ENCODE measurements at regions not wholly inside any gene's neighbourhood (a gene's known extent, or its start where the extent isn't known, plus 50 kb on each side); places are given as distances from the start of the nearest gene placed in this dataset.
"Not testable (repeated sequence)": the region's sequence is repeated elsewhere in the genome, so short reads cannot be mapped to it uniquely, and the experiment has no call there.

DNA sequence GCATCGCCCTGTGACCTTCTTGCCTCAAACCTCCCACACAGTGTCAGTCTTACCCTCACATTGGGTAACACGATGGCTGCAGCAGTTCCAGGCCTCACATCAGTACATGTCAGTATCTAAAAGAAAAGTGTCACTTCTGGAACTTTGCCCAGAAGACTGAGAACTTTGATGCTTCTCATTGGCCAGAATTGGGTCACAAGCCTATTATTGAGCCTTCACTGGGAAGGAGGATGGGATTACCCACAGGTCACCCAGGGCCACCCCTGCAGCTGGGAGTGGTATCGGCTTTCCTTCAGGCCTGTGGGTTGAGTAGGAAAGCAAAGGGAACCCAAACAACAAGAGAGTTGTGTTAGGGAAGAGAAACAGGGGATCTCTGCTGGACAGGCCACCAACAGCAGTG lies 111.5 kb downstream of the NPY start:
- DNase-seq (ENCODE audit: low read depth in 2 of 2): no peak

DNA sequence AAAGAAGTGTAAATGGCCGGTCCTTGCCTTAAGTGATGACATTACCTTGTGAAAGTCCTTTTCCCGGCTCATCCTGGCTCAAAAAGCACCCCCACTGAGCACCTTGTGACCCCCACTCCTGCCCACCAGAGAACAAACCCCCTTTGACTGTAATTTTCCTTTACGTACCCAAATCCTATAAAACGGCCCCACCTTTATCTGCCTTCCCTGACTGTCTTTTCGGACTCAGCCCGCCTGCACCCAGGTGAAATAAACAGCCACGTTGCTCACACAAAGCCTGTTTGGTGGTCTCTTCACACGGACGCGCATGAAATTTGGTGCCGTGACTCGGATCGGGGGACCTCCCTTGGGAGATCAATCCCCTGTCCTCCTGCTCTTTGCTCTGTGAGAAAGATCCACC lies 112.4 kb downstream of the NPY start:
- not testable (repeated sequence) for DNase-seq (ENCODE audit: low read depth in 2 of 2)

DNA sequence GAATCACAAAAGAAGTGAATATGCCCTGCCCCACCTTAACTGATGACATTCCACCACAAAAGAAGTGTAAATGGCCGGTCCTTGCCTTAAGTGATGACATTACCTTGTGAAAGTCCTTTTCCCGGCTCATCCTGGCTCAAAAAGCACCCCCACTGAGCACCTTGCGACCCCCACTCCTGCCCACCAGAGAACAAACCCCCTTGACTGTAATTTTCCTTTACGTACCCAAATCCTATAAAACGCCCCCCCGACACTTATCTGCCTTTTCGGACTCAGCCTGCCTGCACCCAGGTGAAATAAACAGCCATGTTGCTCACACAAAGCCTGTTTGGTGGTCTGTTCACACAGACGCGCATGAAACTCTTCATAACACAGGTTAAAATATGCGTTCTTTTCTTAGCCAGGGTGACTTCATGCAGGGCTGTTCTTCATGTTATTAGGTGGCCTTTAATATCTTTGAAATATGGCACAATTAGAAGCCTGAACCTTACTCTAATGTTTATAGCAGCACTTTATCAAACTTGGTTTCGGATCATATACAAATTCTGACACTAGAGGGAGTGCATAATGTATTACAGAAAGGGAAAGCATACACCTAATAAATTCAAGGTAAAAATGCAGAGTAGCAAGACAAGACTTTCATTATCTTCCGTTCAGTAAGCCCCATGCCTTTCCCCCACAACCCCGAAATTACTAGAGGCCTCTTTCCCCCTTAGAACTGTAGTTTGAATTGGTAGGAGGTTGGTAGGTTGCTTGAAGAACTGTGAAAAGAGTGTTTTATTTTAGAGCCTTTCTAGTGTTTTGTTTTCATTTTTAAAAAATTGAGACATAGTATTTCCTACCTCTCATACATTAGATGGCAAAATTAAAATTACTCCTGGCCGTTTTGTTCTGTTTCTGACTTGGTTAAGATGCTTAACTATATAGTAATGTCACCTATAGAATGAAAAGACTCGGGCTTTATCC lies 117.9 kb downstream of the NPY start:
- DNase-seq (ENCODE audit: low read depth in 2 of 2): peak; percentile 18 to 31

DNA sequence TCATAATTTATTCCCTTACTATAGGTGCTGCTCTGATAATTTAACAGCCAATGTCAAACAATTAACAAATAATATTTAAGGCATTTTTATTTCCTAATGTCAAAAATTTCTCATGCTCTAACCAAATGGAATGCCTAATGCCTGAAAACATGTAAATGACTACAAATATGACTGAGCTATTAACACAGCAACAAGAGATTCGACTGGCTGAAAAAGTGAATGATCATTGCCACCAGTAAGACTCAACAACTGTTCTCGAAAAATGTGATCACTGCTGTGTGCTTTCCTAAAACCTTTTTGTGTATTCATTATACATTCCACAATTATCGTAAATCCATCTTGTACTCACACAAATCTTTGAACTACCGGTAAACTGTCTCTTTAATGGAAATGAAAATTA lies 118.7 kb downstream of the NPY start:
- no peak for DNase-seq (ENCODE audit: low read depth in 2 of 2)

DNA sequence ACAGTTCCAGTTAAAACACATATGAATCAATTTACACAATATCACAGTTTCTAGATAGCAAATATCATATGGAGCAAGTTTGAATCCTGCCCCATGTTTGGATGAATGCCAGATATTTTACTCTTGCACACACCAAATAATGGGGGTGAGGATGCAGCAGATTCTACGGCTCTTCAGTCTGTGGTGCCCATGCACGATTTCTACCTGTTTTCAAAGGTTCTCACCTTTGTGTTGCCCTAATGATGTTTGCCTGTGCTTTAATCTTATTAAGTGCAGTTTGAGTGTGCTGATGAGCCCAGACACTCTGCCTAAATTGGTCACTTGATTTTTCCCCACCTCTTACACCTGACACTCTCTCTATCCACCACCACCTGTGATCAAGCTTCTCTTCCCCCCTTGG lies 119.6 kb downstream of the NPY start:
- DNase-seq (ENCODE audit: low read depth in 2 of 2): no peak

DNA sequence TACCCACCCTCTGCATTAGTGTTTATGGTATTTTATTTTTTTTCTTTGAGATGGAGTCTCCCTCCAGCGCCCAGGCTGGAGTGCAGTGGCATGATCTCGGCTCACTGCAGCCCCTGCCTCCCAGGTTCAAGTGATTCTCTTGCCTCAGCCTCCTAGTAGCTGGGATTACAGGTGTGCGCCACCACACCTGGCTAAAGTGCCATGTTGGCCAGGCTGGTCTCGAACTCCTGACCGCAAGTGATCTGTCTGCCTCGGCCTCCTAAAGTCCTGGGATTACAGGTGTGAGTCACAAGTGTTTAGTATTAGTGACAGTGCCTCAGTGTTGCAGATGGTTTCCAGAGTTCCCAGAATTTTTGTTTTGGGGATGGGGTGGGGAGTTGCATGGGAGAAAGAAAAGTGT lies 120.3 kb downstream of the NPY start:
- DNase-seq (ENCODE audit: low read depth in 2 of 2): no peak

DNA sequence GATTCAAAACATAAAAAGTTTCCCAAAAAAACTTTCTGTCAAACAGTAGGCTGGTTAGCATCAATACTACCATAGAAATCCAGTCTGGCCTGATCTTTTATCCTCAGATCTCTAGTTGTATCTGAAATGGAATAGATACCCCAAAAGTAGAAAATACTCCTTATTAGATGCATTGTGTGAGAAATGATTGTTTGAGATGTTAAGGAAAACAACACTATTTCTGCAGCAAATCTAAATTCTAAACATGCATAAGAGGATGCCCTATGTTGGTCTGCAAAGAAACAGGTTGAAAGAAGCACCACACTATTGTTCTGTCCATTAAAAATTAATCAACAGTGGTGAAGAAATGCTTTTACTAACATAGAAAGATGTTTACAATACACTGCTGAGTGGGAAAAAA lies 121.0 kb downstream of the NPY start:
- DNase-seq (ENCODE audit: low read depth in 2 of 2): no peak

DNA sequence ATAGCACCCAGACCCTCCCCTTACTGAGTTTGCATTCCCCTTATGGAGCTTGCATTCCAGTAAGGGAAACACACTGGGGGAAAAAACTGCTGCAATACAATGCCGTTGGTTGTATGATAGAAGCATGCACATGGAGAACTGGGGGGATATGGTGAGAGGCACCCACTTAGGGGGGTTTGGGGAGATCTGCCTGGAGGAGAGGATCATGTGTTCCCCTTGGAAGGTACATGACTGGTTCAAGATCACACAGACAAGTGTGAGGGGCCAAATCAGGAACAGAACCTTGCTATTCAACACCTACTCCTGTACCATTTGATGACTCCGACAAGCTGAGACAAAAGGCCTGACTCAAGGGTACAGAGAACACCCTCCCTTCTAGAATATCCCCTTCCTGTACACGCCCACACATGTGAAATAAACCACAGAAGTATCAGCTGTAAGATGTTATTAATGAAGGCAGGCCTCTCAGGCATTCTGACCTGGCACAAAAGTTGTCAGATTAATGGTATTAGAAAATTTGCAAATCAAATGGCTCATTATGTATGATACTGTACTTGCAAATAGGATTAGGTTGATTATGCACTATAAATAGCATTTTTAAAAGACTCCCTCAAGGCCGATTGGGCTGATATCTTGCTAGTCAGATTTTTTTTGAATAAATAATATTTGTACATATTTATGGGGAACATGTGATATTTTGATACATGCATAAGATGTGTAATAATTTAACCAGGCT lies 122.2 kb downstream of the NPY start:
- DNase-seq (ENCODE audit: low read depth in 2 of 2): no peak

DNA sequence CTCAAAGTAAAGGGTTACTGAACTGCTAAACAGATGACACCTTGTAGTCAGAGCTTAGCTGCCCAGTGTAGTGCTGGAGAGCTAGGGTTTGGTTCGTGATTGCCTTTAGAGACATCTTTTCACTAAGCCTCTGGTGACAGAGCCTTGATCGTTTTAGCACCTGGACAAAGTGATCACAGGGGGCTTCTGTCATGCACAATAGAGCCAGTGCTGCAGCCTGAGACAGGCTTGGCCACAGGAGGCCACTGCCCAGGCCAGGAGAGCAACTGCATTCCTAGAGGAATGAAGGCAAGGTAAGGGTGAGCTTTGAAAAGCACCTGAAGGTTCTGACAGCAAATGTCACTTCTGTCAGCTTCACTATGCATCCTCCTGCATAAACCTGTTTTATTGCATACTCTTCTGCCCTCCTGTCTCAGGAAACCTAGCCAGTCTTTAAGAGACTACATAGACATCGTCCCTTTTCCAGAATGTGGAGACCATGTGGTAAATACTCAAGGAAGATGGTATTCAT lies 122.9 kb downstream of the NPY start:
- no peak for DNase-seq (ENCODE audit: low read depth in 2 of 2)

DNA sequence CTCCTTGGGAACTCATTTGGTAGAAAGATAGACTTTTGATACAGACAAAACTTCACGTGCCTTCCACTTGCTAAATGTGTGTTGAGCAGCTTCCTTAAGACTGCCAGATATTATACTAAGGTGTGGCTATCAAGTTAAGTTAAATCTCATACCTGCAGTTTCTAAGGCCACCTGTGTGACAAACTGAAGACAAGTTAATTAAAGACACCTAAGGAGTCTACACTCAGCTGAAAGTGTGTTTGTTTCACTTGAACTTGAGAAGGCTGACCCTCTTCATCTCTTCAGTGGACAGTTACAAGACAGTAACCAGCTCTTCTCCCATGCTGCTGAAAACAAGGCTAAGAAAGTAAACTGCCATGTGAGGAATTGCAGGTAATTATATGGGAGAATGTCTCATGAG lies 124.0 kb downstream of the NPY start:
- DNase-seq (ENCODE audit: low read depth in 2 of 2): no peak

DNA sequence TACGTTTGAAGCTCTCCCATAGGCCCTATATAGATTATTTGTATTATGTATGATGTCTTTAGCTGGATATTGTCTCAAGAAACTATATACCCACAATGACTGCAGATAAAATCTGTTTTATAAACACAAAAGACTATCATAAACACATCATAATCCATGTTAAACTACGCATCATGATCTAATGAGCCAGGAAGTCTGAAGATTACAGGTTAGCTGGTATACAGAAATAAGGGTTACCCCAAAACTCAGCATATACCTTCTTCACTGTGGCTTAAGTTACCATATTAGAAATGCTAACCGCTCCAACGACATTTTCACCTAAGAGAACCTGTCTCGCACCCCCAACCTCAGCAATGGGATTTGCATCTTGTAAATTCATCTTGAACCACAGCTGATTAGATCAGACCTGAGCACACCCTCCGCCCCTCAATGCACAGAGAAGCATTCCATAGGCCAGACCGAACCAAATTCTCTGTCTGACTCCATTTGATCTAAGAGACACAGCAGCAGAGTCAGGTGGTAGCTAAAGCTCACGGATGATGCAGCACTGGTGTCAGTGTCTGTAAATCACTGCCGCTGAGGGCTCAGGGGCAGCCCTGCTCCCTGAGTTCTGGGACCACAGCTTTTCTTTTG lies 124.9 kb downstream of the NPY start:
- no peak for DNase-seq (ENCODE audit: low read depth in 2 of 2)

DNA sequence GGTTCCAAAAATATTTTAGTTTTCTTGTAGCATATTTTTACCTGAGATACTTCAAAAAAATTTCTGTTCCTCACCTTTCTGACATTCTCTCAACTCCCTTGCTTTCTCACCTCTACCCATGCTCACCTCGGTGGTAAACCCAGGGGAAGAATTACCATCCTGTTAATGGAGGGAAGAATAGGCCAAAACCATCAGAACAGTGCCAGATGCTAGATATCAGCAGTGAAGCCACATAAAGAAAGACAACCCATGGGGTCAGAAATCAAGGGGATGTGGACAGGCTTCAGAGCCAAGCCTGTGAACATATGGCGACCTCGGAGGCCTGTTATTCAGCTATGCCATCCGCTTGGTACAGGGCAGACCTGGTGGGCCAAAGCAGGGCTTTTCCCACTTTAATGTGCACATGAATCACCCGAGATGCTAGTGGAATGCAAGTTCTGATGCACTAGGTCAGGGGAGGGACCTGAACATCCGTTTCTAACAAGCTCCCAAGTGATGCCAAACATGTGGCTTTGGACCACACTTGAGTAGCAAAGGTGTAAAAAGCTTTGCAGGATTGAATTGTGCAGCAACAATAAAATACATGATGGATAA lies 125.5 kb downstream of the NPY start:
- DNase-seq (ENCODE audit: low read depth in 2 of 2): no peak

DNA sequence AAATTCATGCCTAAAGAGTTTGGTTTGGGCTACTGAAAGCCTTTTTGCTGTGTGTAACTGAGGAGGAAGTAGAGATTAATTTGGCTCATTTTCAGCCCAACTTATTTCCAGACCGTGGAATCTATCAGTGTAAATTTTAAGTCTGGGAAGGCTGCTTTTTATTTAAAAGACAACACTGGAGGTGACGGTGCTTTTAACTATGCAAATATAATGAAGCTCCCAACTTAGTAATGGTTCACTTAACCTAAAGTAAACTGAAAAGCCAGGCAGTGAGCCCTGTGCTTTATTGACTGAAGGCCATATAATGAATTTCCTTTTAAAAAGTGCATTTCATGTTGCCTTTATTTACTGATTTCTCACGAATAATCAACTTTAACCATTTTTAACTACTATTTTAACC lies 127.2 kb downstream of the NPY start:
- DNase-seq (ENCODE audit: low read depth in 2 of 2): no peak

DNA sequence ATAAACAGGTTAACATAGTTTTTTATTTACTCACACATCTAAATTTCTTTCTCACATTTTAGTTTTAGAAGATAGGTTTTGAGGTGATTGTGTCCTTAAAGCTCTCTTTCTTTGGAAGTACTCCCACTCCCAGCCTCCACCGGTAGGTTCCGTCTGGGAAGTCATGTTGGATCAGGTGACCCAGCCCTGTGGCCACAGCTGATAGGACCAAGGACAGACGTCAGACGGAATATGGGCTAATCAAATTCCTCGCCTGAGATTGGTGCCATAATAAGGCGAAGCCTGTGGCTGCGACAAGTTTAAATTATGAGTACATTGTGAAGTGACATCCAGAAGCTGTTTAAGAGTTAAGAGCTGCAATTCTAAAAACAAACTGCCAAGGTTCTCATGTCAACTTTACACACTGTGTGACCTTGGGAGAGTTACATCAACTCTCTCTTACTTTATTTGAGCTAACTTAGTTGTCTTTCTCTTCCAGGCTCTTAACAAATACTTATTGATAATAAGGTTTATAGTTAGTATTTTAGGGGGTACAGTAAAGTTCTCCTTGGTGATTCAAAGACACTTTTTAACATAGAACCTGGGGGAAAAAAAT lies 133.6 kb downstream of the NPY start:
- DNase-seq (ENCODE audit: low read depth in 2 of 2): no peak

DNA sequence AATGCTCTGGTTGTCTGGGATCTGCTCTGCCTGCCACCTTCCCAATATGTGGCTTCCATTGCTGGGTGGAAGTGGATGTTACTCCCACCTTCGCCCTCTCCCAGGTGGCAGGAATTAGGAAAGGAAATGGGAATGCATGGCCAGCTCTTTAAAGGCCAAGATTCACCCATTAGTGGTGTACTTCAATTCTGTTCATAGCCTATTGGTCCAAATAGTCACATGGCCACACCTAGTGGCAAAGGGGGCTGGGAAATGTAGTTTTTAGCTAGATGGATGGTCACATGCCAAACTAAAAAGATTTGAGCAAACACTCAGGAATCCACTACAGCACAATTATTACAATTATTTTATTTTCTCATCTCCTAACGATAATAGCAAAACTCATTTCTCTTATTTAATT lies 135.1 kb downstream of the NPY start:
- peak in 1 of 2 donors; percentile 4 for DNase-seq (ENCODE audit: low read depth in 2 of 2)

DNA sequence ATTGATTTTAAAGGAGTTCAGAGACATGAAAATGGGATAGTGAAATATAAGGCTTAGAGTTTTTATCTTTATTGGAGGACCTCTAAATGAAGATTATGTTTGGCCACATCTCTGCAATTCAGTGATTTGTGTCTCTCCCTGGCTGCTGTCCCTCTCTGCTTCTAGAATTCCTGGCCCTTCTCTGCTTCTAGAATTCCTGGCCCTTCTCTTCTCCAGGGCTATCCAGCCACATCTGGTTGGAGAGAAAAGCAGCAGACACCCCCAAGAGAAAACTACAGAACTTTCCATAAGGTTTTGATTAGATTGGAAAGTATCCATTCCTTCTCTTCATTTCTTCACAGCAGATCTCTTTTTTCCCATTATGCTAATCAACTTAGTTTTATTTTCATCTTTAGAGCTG lies 135.5 kb downstream of the NPY start:
- no peak for DNase-seq (ENCODE audit: low read depth in 2 of 2)

DNA sequence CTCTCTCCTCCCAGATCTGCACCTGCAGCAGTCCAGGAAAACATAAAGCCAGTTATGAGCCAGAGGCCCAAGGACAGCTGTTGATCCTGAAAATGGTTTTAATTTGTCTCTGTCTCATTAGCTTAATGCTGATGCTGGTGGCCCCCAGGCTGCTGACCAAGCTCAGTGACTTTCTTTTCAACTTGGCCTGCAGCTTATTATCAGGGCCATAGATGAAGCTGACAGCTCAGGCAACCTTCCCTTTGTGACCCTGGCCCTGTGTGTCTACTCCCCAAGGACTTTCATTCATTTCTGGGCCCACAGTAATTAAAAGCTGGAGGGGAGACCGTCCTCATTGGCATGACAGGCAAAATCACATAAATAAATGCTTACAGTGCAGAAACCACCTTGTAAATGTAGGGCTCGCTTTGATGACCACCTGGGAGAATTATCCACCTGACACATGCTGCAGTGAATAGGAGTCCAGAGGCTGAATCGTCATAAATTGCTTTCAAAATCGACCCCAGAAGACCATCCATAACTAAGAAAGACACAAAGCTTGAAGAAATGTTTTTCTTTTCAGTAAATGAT lies 138.5 kb downstream of the NPY start:
- no peak for DNase-seq (ENCODE audit: low read depth in 2 of 2)

DNA sequence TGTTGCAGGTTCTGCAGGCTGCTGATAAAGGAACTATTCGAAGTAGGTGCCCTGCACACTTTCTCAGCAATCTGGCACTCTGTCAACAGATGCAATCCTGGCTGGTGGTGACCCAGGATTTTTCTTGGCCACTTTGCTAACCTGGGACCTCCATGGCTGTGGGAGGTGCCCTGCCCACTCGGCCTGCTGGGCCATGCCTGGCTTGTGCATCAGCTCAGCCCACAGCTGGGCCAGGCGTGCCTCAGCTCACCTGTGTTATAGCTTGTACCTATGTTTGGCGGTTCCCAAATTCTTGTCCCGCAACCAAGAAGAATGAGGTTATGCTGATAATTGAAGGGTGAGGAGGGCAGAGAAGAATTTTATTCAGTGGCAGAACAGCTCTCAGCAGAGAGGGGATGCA lies 141.7 kb downstream of the NPY start:
- no peak for DNase-seq (ENCODE audit: low read depth in 2 of 2)

DNA sequence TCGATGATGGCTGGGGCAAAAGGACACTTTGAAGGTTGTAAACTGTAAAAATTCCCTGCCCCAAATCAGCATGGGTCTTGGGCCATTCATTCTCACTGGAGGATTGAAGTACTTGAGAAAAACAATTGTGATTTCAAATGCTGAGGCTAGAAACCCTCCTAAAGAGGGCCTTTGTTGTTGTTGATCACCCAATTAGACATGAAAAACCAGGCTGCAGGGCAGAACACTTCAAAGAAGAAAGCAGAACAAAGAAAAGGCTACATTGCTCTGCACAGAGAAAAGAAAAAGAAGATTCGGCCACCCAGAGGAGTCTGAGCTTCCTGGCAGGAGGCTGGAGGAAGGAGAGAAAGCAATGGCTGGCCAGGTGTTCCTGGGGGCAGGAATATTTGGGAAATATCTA lies 143.1 kb downstream of the NPY start:
- no peak for DNase-seq (ENCODE audit: low read depth in 2 of 2)

DNA sequence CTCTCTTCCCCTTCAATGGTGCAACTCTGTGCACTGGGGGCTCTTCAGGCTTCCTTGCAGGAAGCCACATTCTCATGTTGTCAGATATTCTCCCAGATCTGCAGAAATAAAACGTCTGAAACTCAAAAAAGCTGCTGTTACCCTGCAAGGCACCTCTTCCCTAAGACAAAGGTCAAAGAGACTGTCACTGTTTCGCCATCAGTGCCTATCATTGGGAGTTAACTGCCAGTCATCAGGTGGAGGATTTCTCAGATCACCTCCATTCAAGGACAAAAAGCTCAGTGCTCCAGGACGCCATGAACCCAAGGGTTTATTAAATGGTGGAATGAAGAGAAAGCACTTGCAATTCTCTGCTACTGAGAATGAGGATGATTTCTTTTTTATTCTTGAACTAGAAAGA lies 144.6 kb upstream of the PALS2 start:
- DNase-seq (ENCODE audit: low read depth in 2 of 2): no peak

DNA sequence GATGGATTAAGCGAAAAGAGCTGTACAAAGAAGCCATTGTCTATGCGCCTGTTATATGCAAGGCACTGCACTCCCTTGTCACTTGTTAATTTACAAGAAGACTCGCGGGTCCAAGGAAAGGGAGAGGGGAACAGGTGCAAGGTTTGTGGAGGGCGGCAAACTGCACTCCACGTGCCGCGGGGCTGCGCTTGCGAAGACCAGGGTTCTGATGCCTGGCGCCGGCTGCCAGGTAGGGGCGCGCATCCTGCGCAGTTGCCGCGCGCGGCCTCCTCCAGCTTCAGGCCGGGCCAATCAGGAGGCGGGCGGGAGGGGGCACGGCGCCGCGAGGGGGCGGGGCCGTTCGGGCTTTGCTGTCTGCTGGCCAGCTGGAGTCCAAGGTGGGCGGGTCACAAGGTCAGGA lies 140.6 kb upstream of the PALS2 start:
- no peak for DNase-seq (ENCODE audit: low read depth in 2 of 2)
